Fibroblast of lung (primary cell): ENCODE measurements at regions not wholly inside any gene's neighbourhood (a gene's known extent, or its start where the extent isn't known, plus 50 kb on each side); places are given as distances from the start of the nearest gene placed in this dataset.

Experiments used
- DNase-seq, 2 donors: peaks; one replicate each; pipeline versions ENCODE4 v3.0.0 to v3.0.0-alpha.2; 2010; ENCODE audit warnings: low read depth in 2 of 2
- H2AFZ ChIP-seq: 2 replicates; pipeline ENCODE4 v1.5.1; 2012; ENCODE audit warnings: low read length, control low read depth, inconsistent platforms
- H3K27ac ChIP-seq: 2 replicates; pipeline ENCODE4 v1.5.1; 2011; ENCODE audit warnings: low read length, control low read depth; ENCODE audit not compliant: insufficient read depth
- H3K27me3 ChIP-seq: 2 replicates; pipeline ENCODE4 v1.5.1; 2011; ENCODE audit warnings: mild to moderate bottlenecking, low read length; ENCODE audit not compliant: control insufficient read depth, insufficient read depth
- H3K36me3 ChIP-seq: 2 replicates; pipeline ENCODE4 v1.5.1; 2011; ENCODE audit warnings: low read length; ENCODE audit not compliant: control insufficient read depth, insufficient read depth
- H3K4me1 ChIP-seq: 2 replicates; pipeline ENCODE4 v1.5.1; 2011; ENCODE audit warnings: low read length; ENCODE audit not compliant: control insufficient read depth, insufficient read depth; ENCODE audit errors: extremely low read depth
- H3K4me2 ChIP-seq: 2 replicates; pipeline ENCODE4 v1.5.1; 2011; ENCODE audit warnings: low read length, control low read depth; ENCODE audit not compliant: insufficient read depth; ENCODE audit errors: extremely low read depth
- H3K4me3 ChIP-seq, 4 experiments: fragments of 200-600 bp in 1 of 4; sonication (generic) in 1 of 4; replicated peaks in 1 of 4; 2 replicates each; pipeline ENCODE4 v1.5.1; 2011 to 2016; ENCODE audit warnings: low read length in 4 of 4, low read depth in 3 of 4, mild to moderate bottlenecking in 3 of 4, control low read depth in 2 of 4, inconsistent platforms in 1 of 4, mixed read lengths in 1 of 4; ENCODE audit not compliant: insufficient read depth in 1 of 4; ENCODE audit errors: control extremely low read depth in 1 of 4
- H3K79me2 ChIP-seq: 2 replicates; pipeline ENCODE4 v1.5.1; 2012; ENCODE audit warnings: mild to moderate bottlenecking, low read length, inconsistent platforms; ENCODE audit not compliant: control insufficient read depth, insufficient read depth
- H3K9ac ChIP-seq: 2 replicates; pipeline ENCODE4 v1.5.1; 2011; ENCODE audit warnings: mild to moderate bottlenecking, low read length, control low read depth; ENCODE audit not compliant: insufficient read depth
- H3K9me3 ChIP-seq: 2 replicates; pipeline ENCODE4 v1.5.1; 2012; ENCODE audit warnings: low read depth, low read length; ENCODE audit not compliant: control insufficient read depth, insufficient read depth
- H4K20me1 ChIP-seq: 2 replicates; pipeline ENCODE4 v1.5.1; 2011; ENCODE audit warnings: low read length; ENCODE audit not compliant: control insufficient read depth, insufficient read depth; ENCODE audit errors: extremely low read depth
- CTCF ChIP-seq, 2 donors: IDR thresholded peaks in 1 of 2; conservative IDR thresholded peaks in 1 of 2; 1 replicate in 1 of 2; 2 replicates in 1 of 2; pipeline ENCODE4 v1.5.1; 2011 to 2012; ENCODE audit warnings: low read length in 2 of 2, control low read depth in 1 of 2, inconsistent platforms in 1 of 2, low read depth in 1 of 2, mild to moderate bottlenecking in 1 of 2
- EZH2 ChIP-seq: IDR thresholded peaks from 2 replicates; pipeline ENCODE4 v1.5.1; 2012; ENCODE audit warnings: low read length, control low read depth, mild to moderate bottlenecking; ENCODE audit errors: missing control alignments

- no peaks in the 10 kb centered on the region for H3K36me3 ChIP-seq
- H4K20me1 ChIP-seq, result no peaks in the 10 kb centered on the region
- H3K4me3 ChIP-seq, result no peak overlapping the region
- H2AFZ ChIP-seq, result no peak overlapping the region
- no peak for TF ChIP-seq CTCF (conservative IDR thresholded peaks at IDR 0.05 in 1 of 2, IDR thresholded peaks at IDR 0.05 in 1 of 2; ENCODE audit: low read depth in 1 of 2, low read length in 2 of 2)
- no peak for TF ChIP-seq EZH2
- H3K4me1 ChIP-seq, result no peaks in the 10 kb centered on the region
- DNase-seq, result no peak
- no peaks in the 10 kb centered on the region for H3K27me3 ChIP-seq
- no peak overlapping the region for H3K27ac ChIP-seq
- H3K9ac ChIP-seq, result no peak overlapping the region
- no peak overlapping the region for H3K4me2 ChIP-seq
- H3K9me3 ChIP-seq, result no peaks in the 10 kb centered on the region
- H3K79me2 ChIP-seq, result no peaks in the 10 kb centered on the region
These were observed 318.2 kb downstream of the WDR11 start for GRCh38 chr10:121169406-121169805.

GRCh38 chr10:121171825-121172787 is 320.9 kb downstream of the WDR11 start:
- Histone ChIP-seq H3K27me3 (no peaks in the 10 kb centered on the region), H3K4me1 (no peaks in the 10 kb centered on the region), H3K36me3 (no peaks in the 10 kb centered on the region), H3K79me2 (no peaks in the 10 kb centered on the region), H3K4me2 (no peak overlapping the region), H3K27ac (no peak overlapping the region), H3K9ac (no peak overlapping the region), H2AFZ (no peak overlapping the region), H3K9me3 (no peaks in the 10 kb centered on the region), H3K4me3 (no peak overlapping the region), H4K20me1 (no peaks in the 10 kb centered on the region)
- TF ChIP-seq CTCF (conservative IDR thresholded peaks at IDR 0.05 in 1 of 2, IDR thresholded peaks at IDR 0.05 in 1 of 2; ENCODE audit: low read depth in 1 of 2, low read length in 2 of 2) (no peak), EZH2 (no peak)
- DNase-seq, result no peak

GRCh38 chr10:121179006-121179405 is 327.8 kb downstream of the WDR11 start:
- H3K36me3 ChIP-seq, result no peaks in the 10 kb centered on the region
- no peak for DNase-seq
- H3K9me3 ChIP-seq, result no peaks in the 10 kb centered on the region
- H3K27ac ChIP-seq, result no peak overlapping the region
- no peaks in the 10 kb centered on the region for H4K20me1 ChIP-seq
- H3K79me2 ChIP-seq, result no peaks in the 10 kb centered on the region
- no peak overlapping the region for H3K4me2 ChIP-seq
- no peak for TF ChIP-seq CTCF (conservative IDR thresholded peaks at IDR 0.05 in 1 of 2, IDR thresholded peaks at IDR 0.05 in 1 of 2; ENCODE audit: low read depth in 1 of 2, low read length in 2 of 2)
- TF ChIP-seq EZH2, result no peak
- no peak overlapping the region for H3K4me3 ChIP-seq
- no peak overlapping the region for H2AFZ ChIP-seq
- no peaks in the 10 kb centered on the region for H3K27me3 ChIP-seq
- H3K4me1 ChIP-seq, result no peaks in the 10 kb centered on the region
- H3K9ac ChIP-seq, result no peak overlapping the region
